ENCODE measurements at regions not wholly inside any gene's neighbourhood (a gene's known extent, or its start where the extent isn't known, plus 50 kb on each side); places are given as distances from the start of the nearest gene placed in this dataset.

GRCh38 chr1:219490566-219490965 is 122.3 kb downstream of the ZC3H11B start:
- TF ChIP-seq CTCF (IDR thresholded peaks at IDR 0.05): no peak

- TF ChIP-seq CTCF (IDR thresholded peaks at IDR 0.05): no peak
Measured at GRCh38 chr1:219489636-219490035, 123.3 kb downstream of the ZC3H11B start.

- no peak for TF ChIP-seq CTCF (IDR thresholded peaks at IDR 0.05)
Measured at GRCh38 chr1:219488275-219488674, 124.6 kb downstream of the ZC3H11B start.

GRCh38 chr1:219483530-219483929 is 129.4 kb downstream of the ZC3H11B start:
- TF ChIP-seq CTCF (IDR thresholded peaks at IDR 0.05): no peak

GRCh38 chr1:219480011-219480410 is 132.9 kb downstream of the ZC3H11B start:
- TF ChIP-seq CTCF (IDR thresholded peaks at IDR 0.05): no peak

GRCh38 chr1:219478811-219479210 is 134.1 kb downstream of the ZC3H11B start:
- TF ChIP-seq CTCF (IDR thresholded peaks at IDR 0.05): no peak

- no peak for TF ChIP-seq CTCF (IDR thresholded peaks at IDR 0.05)
Measured at GRCh38 chr1:219477861-219478260, 135.0 kb downstream of the ZC3H11B start.

- no peak for TF ChIP-seq CTCF (IDR thresholded peaks at IDR 0.05)
Measured at GRCh38 chr1:219476716-219477115, 136.2 kb downstream of the ZC3H11B start.
